Urinary bladder (tissue), 3 donors: ENCODE measurements at regions not wholly inside any gene's neighbourhood (a gene's known extent, or its start where the extent isn't known, plus 50 kb on each side); places are given as distances from the start of the nearest gene placed in this dataset.
"Not testable (repeated sequence)": the region's sequence is repeated elsewhere in the genome, so short reads cannot be mapped to it uniquely, and the experiment has no call there.

Experiments
- DNase-seq: peaks from one replicate; pipeline ENCODE4 v3.0.0-alpha.2; 2015; ENCODE audit errors: extremely low spot score
- H3K27ac ChIP-seq: one replicate; pipeline ENCODE4 v1.5.1; 2013; ENCODE audit warnings: low read depth, mild to moderate bottlenecking, moderate library complexity
- H3K36me3 ChIP-seq: one replicate; pipeline ENCODE4 v1.6.1; 2013; ENCODE audit warnings: mild to moderate bottlenecking, moderate library complexity; ENCODE audit not compliant: insufficient read depth
- H3K4me1 ChIP-seq: one replicate; pipeline ENCODE4 v1.6.1; 2013; ENCODE audit warnings: mild to moderate bottlenecking, moderate library complexity; ENCODE audit not compliant: insufficient read depth
- H3K4me3 ChIP-seq: one replicate; pipeline ENCODE4 v1.5.1; 2013; ENCODE audit warnings: low read depth, low read length
- WGBS: extraction: QIAGEN DNeasy Blood & Tissue Kit; methylation state at CpG from one replicate; pipeline ENCODE4 v1.1.7; 2013; 5-methylcytosine and 5-hydroxymethylcytosine counted together
- donor health status: healthy with polysubstance abuse.
- donor health status: healthy.

- H3K27ac ChIP-seq: no peak overlapping the region
- 86% methylated on average over 2 of the region's 2 CpGs for WGBS
- DNase-seq: no peak
- no peak overlapping the region for H3K4me3 ChIP-seq
- no peaks in the 10 kb centered on the region for H3K36me3 ChIP-seq
- H3K4me1 ChIP-seq: no peaks in the 10 kb centered on the region
These were observed 114.4 kb upstream of the WSCD1 start for GRCh38 chr17:5955764-5956163.

- no peak overlapping the region for H3K27ac ChIP-seq
- no peaks in the 10 kb centered on the region for H3K4me1 ChIP-seq
- whole genome bisulfite sequencing: 82% methylated on average over 4 of the region's 4 CpGs
- H3K36me3 ChIP-seq: no peaks in the 10 kb centered on the region
- no peak overlapping the region for H3K4me3 ChIP-seq
- no peak for DNase-seq
These were observed 111.3 kb upstream of the WSCD1 start for GRCh38 chr17:5958850-5959249.

GRCh38 chr17:5962371-5962770 is 107.8 kb upstream of the WSCD1 start:
- DNase-seq: no peak
- H3K27ac ChIP-seq: no peak overlapping the region
- WGBS: 72% methylated on average over 4 of the region's 4 CpGs

GRCh38 chr17:5971969-5972368 is 98.2 kb upstream of the WSCD1 start:
- H3K4me3 ChIP-seq: no peak overlapping the region
- no peaks in the 10 kb centered on the region for H3K36me3 ChIP-seq
- 72% methylated on average over 1 of the region's 1 CpG for whole genome bisulfite sequencing
- no peaks in the 10 kb centered on the region for H3K4me1 ChIP-seq
- no peak overlapping the region for H3K27ac ChIP-seq
- no peak for DNase-seq

More at GRCh38 chr17:5962371-5962770, 107.8 kb upstream of the WSCD1 start:
- Histone ChIP-seq H3K36me3 (no peaks in the 10 kb centered on the region), H3K4me3 (no peak overlapping the region), H3K4me1 (no peaks in the 10 kb centered on the region)

GRCh38 chr17:5973410-5973809 is 96.8 kb upstream of the WSCD1 start:
- H3K27ac ChIP-seq: no peak overlapping the region
- 75% methylated on average over 3 of the region's 3 CpGs for whole genome bisulfite sequencing
- DNase-seq: no peak
- no peak overlapping the region for H3K4me3 ChIP-seq
- H3K36me3 ChIP-seq: no peaks in the 10 kb centered on the region
- no peaks in the 10 kb centered on the region for H3K4me1 ChIP-seq

GRCh38 chr17:5975661-5976060 is 94.5 kb upstream of the WSCD1 start:
- no peak for DNase-seq
- no peak overlapping the region for H3K4me3 ChIP-seq
- no peaks in the 10 kb centered on the region for H3K4me1 ChIP-seq
- 37% methylated on average over 3 of the region's 3 CpGs for WGBS
- H3K36me3 ChIP-seq: no peaks in the 10 kb centered on the region
- H3K27ac ChIP-seq: no peak overlapping the region

- Histone ChIP-seq H3K4me1 (no peaks in the 10 kb centered on the region), H3K36me3 (no peaks in the 10 kb centered on the region), H3K27ac (no peak overlapping the region), H3K4me3 (no peak overlapping the region)
- no peak for DNase-seq
- 54% methylated on average over 6 of the region's 6 CpGs for WGBS
These were observed 93.9 kb upstream of the WSCD1 start for GRCh38 chr17:5976251-5976650.

GRCh38 chr17:5978496-5978895 is 91.7 kb upstream of the WSCD1 start:
- WGBS: 61% methylated on average over 7 of the region's 7 CpGs
- Histone ChIP-seq H3K4me1 (no peaks in the 10 kb centered on the region), H3K36me3 (no peaks in the 10 kb centered on the region), H3K27ac (no peak overlapping the region), H3K4me3 (no peak overlapping the region)
- DNase-seq: no peak

- H3K27ac ChIP-seq: no peak overlapping the region
- no peaks in the 10 kb centered on the region for H3K36me3 ChIP-seq
- no peaks in the 10 kb centered on the region for H3K4me1 ChIP-seq
- no peak overlapping the region for H3K4me3 ChIP-seq
- WGBS: 82% methylated on average over 6 of the region's 6 CpGs
- DNase-seq: no peak
These were observed 89.2 kb upstream of the WSCD1 start for GRCh38 chr17:5980941-5981340.

GRCh38 chr17:5986644-5987043 is 83.5 kb upstream of the WSCD1 start:
- no peak overlapping the region for H3K27ac ChIP-seq
- WGBS: 84% methylated on average over 2 of the region's 2 CpGs
- no peak for DNase-seq

GRCh38 chr17:6000426-6000825 is 69.8 kb upstream of the WSCD1 start:
- H3K4me1 ChIP-seq: no peaks in the 10 kb centered on the region
- no peak overlapping the region for H3K27ac ChIP-seq
- no peak overlapping the region for H3K4me3 ChIP-seq
- WGBS: 68% methylated on average over 4 of the region's 4 CpGs
- no peaks in the 10 kb centered on the region for H3K36me3 ChIP-seq
- DNase-seq: no peak

More at GRCh38 chr17:5986644-5987043, 83.5 kb upstream of the WSCD1 start:
- Histone ChIP-seq H3K36me3 (no peaks in the 10 kb centered on the region), H3K4me3 (no peak overlapping the region), H3K4me1 (no peaks in the 10 kb centered on the region)

- not testable (repeated sequence) for H3K36me3 ChIP-seq, H3K4me3 ChIP-seq, H3K4me1 ChIP-seq, DNase-seq, H3K27ac ChIP-seq
- WGBS: 64% methylated on average over 6 of the region's 6 CpGs
These were observed 67.0 kb upstream of the WSCD1 start for GRCh38 chr17:6003221-6003620.

GRCh38 chr17:6005939-6006338 is 64.2 kb upstream of the WSCD1 start:
- no peak for DNase-seq
- no peaks in the 10 kb centered on the region for H3K36me3 ChIP-seq
- no peak overlapping the region for H3K4me3 ChIP-seq
- no peaks in the 10 kb centered on the region for H3K4me1 ChIP-seq
- no peak overlapping the region for H3K27ac ChIP-seq
- WGBS: 88% methylated on average over 6 of the region's 6 CpGs

GRCh38 chr17:6011206-6011605 is 59.0 kb upstream of the WSCD1 start:
- H3K27ac ChIP-seq: no peak overlapping the region
- no peak for DNase-seq
- no peaks in the 10 kb centered on the region for H3K36me3 ChIP-seq
- H3K4me1 ChIP-seq: no peaks in the 10 kb centered on the region
- 38% methylated on average over 1 of the region's 1 CpG for WGBS
- H3K4me3 ChIP-seq: no peak overlapping the region

GRCh38 chr17:6018788-6019187 is 51.4 kb upstream of the WSCD1 start:
- no peak for DNase-seq
- Histone ChIP-seq H3K27ac (no peak overlapping the region), H3K4me1 (no peaks in the 10 kb centered on the region), H3K4me3 (no peak overlapping the region), H3K36me3 (no peaks in the 10 kb centered on the region)
- 48% methylated on average over 1 of the region's 1 CpG for WGBS
